HFFc6 (cell line): ENCODE measurements at regions not wholly inside any gene's neighbourhood (a gene's known extent, or its start where the extent isn't known, plus 50 kb on each side); places are given as distances from the start of the nearest gene placed in this dataset.
A peak's percentile ranks its signal among the peaks of the same experiment; 100 is the strongest.
"Not testable (repeated sequence)": the region's sequence is repeated elsewhere in the genome, so short reads cannot be mapped to it uniquely, and the experiment has no call there.

Source experiments
- DNase-seq: peaks from one replicate; pipeline ENCODE4 v3.0.0-alpha.2; 2018
- H3K27ac Mint-ChIP-seq: 2 replicates; pipeline ENCODE4 v1.8.0; 2020; ENCODE audit warnings: mild to moderate bottlenecking, mixed read lengths
- H3K27me3 Mint-ChIP-seq: 2 replicates; pipeline ENCODE4 v1.8.0; 2021; ENCODE audit warnings: mild to moderate bottlenecking, moderate library complexity, mixed read lengths; ENCODE audit not compliant: insufficient read depth
- H3K36me3 Mint-ChIP-seq: 2 replicates; pipeline ENCODE4 v1.8.0; 2021; ENCODE audit warnings: low read depth, mixed read lengths
- H3K4me1 Mint-ChIP-seq: 2 replicates; pipeline ENCODE4 v1.8.0; 2020; ENCODE audit warnings: low read depth, mixed read lengths
- H3K4me3 Mint-ChIP-seq: 2 replicates; pipeline ENCODE4 v1.8.0; 2020; ENCODE audit warnings: mild to moderate bottlenecking, moderate library complexity, mixed read lengths
- H3K9me3 Mint-ChIP-seq: 2 replicates; pipeline ENCODE4 v1.8.0; 2020; ENCODE audit warnings: mild to moderate bottlenecking, mixed read lengths
- TF ChIP-seq, protein P1 (sequence below): fragments of 200-600 bp; sonication (generic); IDR thresholded peaks from 2 replicates; pipeline ENCODE4 v1.5.0; 2021; ENCODE audit warnings: antibody characterized with exemption, mild to moderate bottlenecking

- H3K27me3 Mint-ChIP-seq, result no peaks in the 10 kb centered on the region
- H3K27ac Mint-ChIP-seq, result no peak overlapping the region
- no peak for DNase-seq
- no peaks in the 10 kb centered on the region for H3K36me3 Mint-ChIP-seq
- TF ChIP-seq, protein P1, sequence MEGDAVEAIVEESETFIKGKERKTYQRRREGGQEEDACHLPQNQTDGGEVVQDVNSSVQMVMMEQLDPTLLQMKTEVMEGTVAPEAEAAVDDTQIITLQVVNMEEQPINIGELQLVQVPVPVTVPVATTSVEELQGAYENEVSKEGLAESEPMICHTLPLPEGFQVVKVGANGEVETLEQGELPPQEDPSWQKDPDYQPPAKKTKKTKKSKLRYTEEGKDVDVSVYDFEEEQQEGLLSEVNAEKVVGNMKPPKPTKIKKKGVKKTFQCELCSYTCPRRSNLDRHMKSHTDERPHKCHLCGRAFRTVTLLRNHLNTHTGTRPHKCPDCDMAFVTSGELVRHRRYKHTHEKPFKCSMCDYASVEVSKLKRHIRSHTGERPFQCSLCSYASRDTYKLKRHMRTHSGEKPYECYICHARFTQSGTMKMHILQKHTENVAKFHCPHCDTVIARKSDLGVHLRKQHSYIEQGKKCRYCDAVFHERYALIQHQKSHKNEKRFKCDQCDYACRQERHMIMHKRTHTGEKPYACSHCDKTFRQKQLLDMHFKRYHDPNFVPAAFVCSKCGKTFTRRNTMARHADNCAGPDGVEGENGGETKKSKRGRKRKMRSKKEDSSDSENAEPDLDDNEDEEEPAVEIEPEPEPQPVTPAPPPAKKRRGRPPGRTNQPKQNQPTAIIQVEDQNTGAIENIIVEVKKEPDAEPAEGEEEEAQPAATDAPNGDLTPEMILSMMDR, result no peak
- H3K4me3 Mint-ChIP-seq, result no peak overlapping the region
- no peaks in the 10 kb centered on the region for H3K4me1 Mint-ChIP-seq
- no peaks in the 10 kb centered on the region for H3K9me3 Mint-ChIP-seq
These were observed 148.4 kb downstream of the ZIC4 start for GRCh38 chr3:147257944-147258343.

DNA sequence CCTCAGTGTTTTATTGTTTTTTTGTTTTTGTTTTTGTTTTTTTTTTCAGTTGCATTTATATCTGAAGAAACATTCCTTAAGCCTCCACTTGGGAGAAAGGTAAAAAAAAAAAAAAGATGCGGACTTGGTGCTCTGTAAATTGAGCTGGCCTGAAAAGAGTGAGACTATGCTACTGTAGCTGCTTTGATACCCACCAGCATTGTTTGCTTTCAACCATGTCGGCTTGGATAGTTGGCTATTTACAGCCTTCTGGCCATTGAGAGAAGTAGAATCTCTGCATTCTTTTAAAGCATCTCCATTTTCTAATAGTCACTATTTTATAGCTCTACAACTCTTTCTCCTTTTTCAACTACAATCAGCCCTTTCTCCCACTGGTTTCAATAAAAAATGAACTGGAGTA is 149.6 kb downstream of the ZIC4 start:
- no peak for DNase-seq
- TF ChIP-seq, protein P1, result no peak
- H3K4me1 Mint-ChIP-seq, result no peaks in the 10 kb centered on the region
- H3K4me3 Mint-ChIP-seq, result no peak overlapping the region
- H3K9me3 Mint-ChIP-seq, result no peaks in the 10 kb centered on the region
- H3K27me3 Mint-ChIP-seq, result no peaks in the 10 kb centered on the region
- H3K27ac Mint-ChIP-seq, result no peak overlapping the region
- H3K36me3 Mint-ChIP-seq, result no peaks in the 10 kb centered on the region

DNA sequence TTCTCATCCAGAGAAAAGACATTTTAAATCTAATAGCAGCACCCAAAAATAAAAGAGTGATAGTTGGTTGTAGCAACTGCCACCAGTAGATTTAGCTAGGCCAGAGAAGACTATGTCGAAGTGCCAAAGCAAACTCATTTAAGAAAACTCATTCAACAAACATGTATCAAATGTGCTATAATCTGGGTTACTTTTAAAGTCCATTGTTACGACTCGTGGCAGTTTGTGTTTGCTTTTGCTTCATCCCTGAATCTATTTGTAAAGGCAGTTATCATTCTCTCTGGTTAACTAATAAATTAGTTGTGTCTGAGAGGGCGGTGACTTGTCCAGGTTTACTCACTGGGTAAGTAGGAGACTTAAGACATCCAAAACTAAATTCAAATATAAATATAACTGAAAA is 159.4 kb downstream of the ZIC4 start:
- H3K27ac Mint-ChIP-seq, result no peak overlapping the region
- TF ChIP-seq, protein P1, result no peak
- H3K27me3 Mint-ChIP-seq, result no peaks in the 10 kb centered on the region
- H3K4me3 Mint-ChIP-seq, result no peak overlapping the region
- H3K9me3 Mint-ChIP-seq, result no peaks in the 10 kb centered on the region
- no peaks in the 10 kb centered on the region; the same call in 1 of the 2 replicates for H3K36me3 Mint-ChIP-seq
- peaks cover 22% of the 10 kb centered on the region for H3K4me1 Mint-ChIP-seq
- peak; percentile 2 for DNase-seq

- DNase-seq, H3K4me3 Mint-ChIP-seq, H3K27ac Mint-ChIP-seq, H3K9me3 Mint-ChIP-seq, H3K36me3 Mint-ChIP-seq, H3K27me3 Mint-ChIP-seq: not testable (repeated sequence)
- peaks cover 22% of the 10 kb centered on the region for H3K4me1 Mint-ChIP-seq
These were observed 160.7 kb downstream of the ZIC4 start for GRCh38 chr3:147245638-147246037.

DNA sequence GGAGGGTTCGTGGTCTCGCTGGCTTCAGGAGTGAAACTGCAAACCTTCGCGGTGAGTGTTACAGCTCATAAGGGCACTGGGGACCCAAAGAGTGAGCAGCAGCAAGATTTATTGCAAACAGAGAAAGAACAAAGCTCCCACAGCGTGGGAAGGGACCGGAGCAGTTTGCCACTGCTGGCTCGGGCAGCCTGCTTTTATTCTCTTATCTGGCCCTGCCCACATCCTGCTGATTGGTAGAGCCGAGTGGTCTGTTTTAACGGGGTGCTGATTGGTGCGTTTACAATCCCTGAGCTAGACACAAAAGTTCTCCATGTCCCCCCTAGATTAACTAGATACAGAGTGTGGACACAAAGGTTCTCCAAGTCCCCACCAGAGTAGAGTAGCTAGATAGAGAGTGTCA is 161.3 kb downstream of the ZIC4 start:
- not testable (repeated sequence) for H3K27ac Mint-ChIP-seq, H3K4me3 Mint-ChIP-seq, DNase-seq, H3K36me3 Mint-ChIP-seq, H3K27me3 Mint-ChIP-seq, H3K9me3 Mint-ChIP-seq
- H3K4me1 Mint-ChIP-seq, result peaks cover 22% of the 10 kb centered on the region

DNA sequence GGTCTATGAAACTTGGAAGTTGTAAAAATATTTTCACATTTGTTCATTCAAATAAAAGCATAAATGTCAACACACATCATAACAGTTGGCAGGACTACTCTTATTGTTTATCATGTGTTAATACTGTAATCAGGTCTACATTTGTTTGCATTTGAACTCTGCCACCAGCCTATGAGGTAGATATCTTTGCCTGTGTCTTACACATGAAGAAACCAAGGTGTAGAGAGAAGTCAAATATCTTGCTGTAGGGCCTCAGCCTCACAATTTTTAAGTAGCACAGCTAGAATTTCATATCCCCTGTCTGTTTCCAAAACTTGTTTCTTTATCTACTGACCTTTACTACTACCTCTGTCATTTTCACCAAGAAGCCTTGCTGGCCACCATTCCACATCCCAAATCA is 161.9 kb downstream of the ZIC4 start:
- peaks cover 22% of the 10 kb centered on the region for H3K4me1 Mint-ChIP-seq
- TF ChIP-seq, protein P1, result no peak
- DNase-seq, result no peak
- no peak overlapping the region for H3K27ac Mint-ChIP-seq
- H3K27me3 Mint-ChIP-seq, result no peaks in the 10 kb centered on the region
- H3K9me3 Mint-ChIP-seq, result no peaks in the 10 kb centered on the region
- no peaks in the 10 kb centered on the region; the same call in 1 of the 2 replicates for H3K36me3 Mint-ChIP-seq
- H3K4me3 Mint-ChIP-seq, result no peak overlapping the region

DNA sequence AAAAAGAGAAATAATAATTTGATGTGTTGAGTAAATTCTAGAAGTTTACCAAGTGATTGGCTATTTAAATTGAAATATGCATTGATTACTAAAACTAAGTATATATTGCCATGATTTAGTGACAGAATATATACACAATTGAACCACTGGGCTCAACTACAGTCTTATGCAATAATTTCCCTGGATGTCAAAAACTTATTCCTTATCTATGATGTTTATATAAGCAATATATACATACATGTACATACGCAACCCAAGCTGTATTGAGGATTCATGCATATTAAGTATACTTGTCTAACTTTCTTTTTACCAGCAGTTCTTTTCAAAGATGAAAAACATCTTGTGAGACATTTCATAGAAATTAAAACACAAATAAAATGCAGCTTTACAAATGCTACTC is 165.8 kb downstream of the ZIC4 start:
- DNase-seq, result no peak
- no peak overlapping the region for H3K27ac Mint-ChIP-seq
- H3K27me3 Mint-ChIP-seq, result peaks cover 4% of the 10 kb centered on the region; the same call in 1 of the 2 replicates
- no peaks in the 10 kb centered on the region for H3K4me1 Mint-ChIP-seq
- H3K9me3 Mint-ChIP-seq, result no peaks in the 10 kb centered on the region
- TF ChIP-seq, protein P1, result no peak
- no peaks in the 10 kb centered on the region; the same call in 1 of the 2 replicates for H3K36me3 Mint-ChIP-seq
- no peak overlapping the region for H3K4me3 Mint-ChIP-seq
